SK-N-SH (cell line): ENCODE measurements at regions not wholly inside any gene's neighbourhood (a gene's known extent, or its start where the extent isn't known, plus 50 kb on each side); places are given as distances from the start of the nearest gene placed in this dataset.

Source experiments
- CTCF ChIA-PET: fragments of 300-600, 350-600 bp; formaldehyde crosslinking; extraction: SDS; loops from one replicate; lab custom pipeline; 2021; lab: Yijun Ruan, JAX
- POLR2A ChIA-PET: fragments of 350-600 bp; sonication (Branson Sonifier 250); formaldehyde crosslinking; extraction: SDS; loops from one replicate; lab custom pipeline; 2020; ENCODE audit warnings: antibody characterized with exemption, inconsistent platforms; lab: Yijun Ruan, JAX
- DNase-seq: peaks from one replicate; pipeline ENCODE4 v3.0.0; 2012
- H2AFZ ChIP-seq: fragments of 200-600 bp; sonication (generic); 2 replicates; pipeline ENCODE4 v1.8.1; 2016; ENCODE audit warnings: antibody characterized with exemption, mild to moderate bottlenecking, low read depth
- H3F3A ChIP-seq: fragments of 200-600 bp; sonication (generic); replicated peaks from 2 replicates; pipeline ENCODE3; 2016; ENCODE audit warnings: antibody characterized with exemption, mild to moderate bottlenecking; ENCODE audit not compliant: insufficient read depth
- H3K27ac ChIP-seq, 2 experiments: fragments of 200-500 bp in 1 of 2; fragments of 200-600 bp in 1 of 2; sonication (Bioruptor generic) in 1 of 2; sonication (generic), shearing (Covaris generic) in 1 of 2; 2 replicates each; pipeline versions ENCODE4 v1.5.1 to v1.6.1; 2014 to 2016; ENCODE audit warnings: low read depth in 2 of 2, inconsistent platforms in 1 of 2, low read length in 1 of 2, mild to moderate bottlenecking in 1 of 2, mixed read lengths in 1 of 2
- H3K27me3 ChIP-seq: fragments of 200-600 bp; sonication (generic), shearing (Covaris generic); 2 replicates; pipeline ENCODE4 v1.6.1; 2016; ENCODE audit warnings: mixed run types; ENCODE audit not compliant: insufficient read depth
- H3K36me3 ChIP-seq, 2 experiments: fragments of 200-500 bp in 1 of 2; fragments of 200-600 bp in 1 of 2; sonication (Bioruptor generic) in 1 of 2; sonication (generic) in 1 of 2; replicated peaks in 1 of 2; 2 replicates each; pipeline versions ENCODE3 to v1.5.1; 2014 to 2016; ENCODE audit warnings: low read length in 1 of 2, mild to moderate bottlenecking in 1 of 2; ENCODE audit not compliant: insufficient read depth in 2 of 2, control insufficient read depth in 1 of 2
- H3K4me1 ChIP-seq, 2 experiments: fragments of 200-500 bp in 1 of 2; fragments of 200-600 bp in 1 of 2; sonication (Bioruptor generic) in 1 of 2; sonication (generic), shearing (Covaris generic) in 1 of 2; 2 replicates each; pipeline versions ENCODE4 v1.5.1 to v1.6.1; 2014 to 2016; ENCODE audit warnings: low read depth in 1 of 2, low read length in 1 of 2, mixed run types in 1 of 2; ENCODE audit not compliant: insufficient read depth in 2 of 2, control insufficient read depth in 1 of 2
- H3K4me2 ChIP-seq: fragments of 200-600 bp; sonication (generic), shearing (Covaris generic); 2 replicates; pipeline ENCODE4 v1.6.1; 2017; ENCODE audit warnings: mixed run types
- H3K4me3 ChIP-seq, 2 experiments: fragments of 200-500 bp in 1 of 2; fragments of 200-600 bp in 1 of 2; sonication (Bioruptor generic) in 1 of 2; sonication (generic), shearing (Covaris generic) in 1 of 2; 2 replicates each; pipeline versions ENCODE4 v1.5.1 to v1.8.1; 2014 to 2016; ENCODE audit warnings: low read depth in 2 of 2, inconsistent platforms in 1 of 2, low read length in 1 of 2, mild to moderate bottlenecking in 1 of 2, mixed read lengths in 1 of 2, moderate library complexity in 1 of 2
- H3K79me2 ChIP-seq: fragments of 200-600 bp; sonication (generic); 2 replicates; pipeline ENCODE4 v1.8.1; 2017; ENCODE audit warnings: mild to moderate bottlenecking; ENCODE audit not compliant: insufficient read depth
- H3K9ac ChIP-seq: fragments of 200-600 bp; sonication (generic); 2 replicates; pipeline ENCODE4 v1.6.1; 2017; ENCODE audit warnings: mixed run types
- H3K9me2 ChIP-seq: fragments of 200-600 bp; sonication (generic); 2 replicates; pipeline ENCODE4 v1.6.1; 2017; ENCODE audit warnings: mixed run types
- H3K9me3 ChIP-seq: fragments of 200-600 bp; sonication (generic); 2 replicates; pipeline ENCODE4 v1.6.1; 2017; ENCODE audit warnings: mixed run types, mild to moderate bottlenecking, moderate library complexity
- H4K20me1 ChIP-seq: fragments of 200-600 bp; sonication (generic); 2 replicates; pipeline ENCODE4 v1.6.1; 2017; ENCODE audit warnings: mild to moderate bottlenecking, mixed run types; ENCODE audit not compliant: insufficient read depth
- IRF3 ChIP-seq: fragments of 150-350 bp; IDR thresholded peaks from 2 replicates; pipeline ENCODE4 v1.6.1; 2016; ENCODE audit warnings: mild to moderate bottlenecking, low read depth, low read length
- JUND ChIP-seq: IDR thresholded peaks from 2 replicates; pipeline ENCODE4 v1.4.0; 2012
- MEF2A ChIP-seq: IDR thresholded peaks from 2 replicates; pipeline ENCODE4 v1.4.0; 2012; ENCODE audit warnings: low read depth, borderline replicate concordance
- MXI1 ChIP-seq: IDR thresholded peaks from 2 replicates; pipeline ENCODE4 v1.6.1; 2012; ENCODE audit warnings: mild to moderate bottlenecking, low read depth, low read length, improper control_type of control experiment
- RCOR1 ChIP-seq: fragments of 150-350 bp; IDR thresholded peaks from 2 replicates; pipeline ENCODE4 v1.6.1; 2017; ENCODE audit warnings: antibody characterized with exemption, low read length
- SIN3A ChIP-seq: IDR thresholded peaks from 2 replicates; pipeline ENCODE4 v1.6.1; 2012; ENCODE audit warnings: low read depth, mild to moderate bottlenecking, low read length, moderate library complexity, borderline replicate concordance
- TEAD4 ChIP-seq: IDR thresholded peaks from 2 replicates; pipeline ENCODE4 v1.4.0; 2012; ENCODE audit warnings: mild to moderate bottlenecking, borderline replicate concordance; ENCODE audit not compliant: insufficient read depth
- USF1 ChIP-seq: IDR thresholded peaks from 2 replicates; pipeline ENCODE4 v1.4.0; 2012; ENCODE audit warnings: low read depth, borderline replicate concordance
- WGBS: methylation state at CpG from one replicate; pipeline ENCODE4 v1.1.6; 2017; ENCODE audit warnings: low lambda C conversion rate; 5-methylcytosine and 5-hydroxymethylcytosine counted together

GRCh38 chr14:95442016-95442632 lies 74.3 kb downstream of the SYNE3 start:
- H3K4me1 ChIP-seq: peaks cover 4 to 45% of the 10 kb centered on the region in 2 experiments; a peak in 3 of 4 replicates
- no peaks in the 10 kb centered on the region for H3K27me3 ChIP-seq
- TF ChIP-seq RCOR1 (no peak), IRF3 (no peak), MXI1 (no peak), SIN3A (no peak)
- H3K9me3 ChIP-seq: no peaks in the 10 kb centered on the region
- DNase-seq: no peak
- no peak overlapping the region for H3K4me2 ChIP-seq
- CTCF ChIA-PET: interaction anchor here (0.7 to 10.5 kb wide), 37 partner anchors 9 to 756 kb away, joined by 3 to 254 read pairs (median 4); partner anchors contain the start of genes GLRX5 and SYNE3
- POLR2A ChIA-PET: interaction anchor here (0.8 to 1.1 kb wide), 3 partner anchors 74 to 92 kb away, joined by 3 to 5 read pairs (median 4); partner anchors contain the start of gene SYNE3
- H3K4me3 ChIP-seq: peak overlapping the region in 1 of 2 experiments; percentile 24; a peak in 1 of 4 replicates
- H3K9me2 ChIP-seq: no peaks in the 10 kb centered on the region
- H3K9ac ChIP-seq: no peak overlapping the region
- H3K79me2 ChIP-seq: no peaks in the 10 kb centered on the region
- peak overlapping the region in 1 of 2 experiments; percentile 79; a peak in 1 of 4 replicates for H3K27ac ChIP-seq
- no peaks in the 10 kb centered on the region for H3K36me3 ChIP-seq
- H3F3A ChIP-seq: peaks cover 8% of the 10 kb centered on the region
- no peaks in the 10 kb centered on the region for H4K20me1 ChIP-seq
- no peak overlapping the region for H2AFZ ChIP-seq
- WGBS: 77% methylated on average over 5 of the region's 6 CpGs

- DNase-seq: peak; percentile 65
- Histone ChIP-seq H3K4me2 (peak overlapping the region; percentile 49; the same call in 1 of the 2 replicates), H3K27ac (peak overlapping the region; percentile 69 to 79; a peak in 3 of 4 replicates), H2AFZ (no peak overlapping the region), H3K9me2 (no peaks in the 10 kb centered on the region), H3K27me3 (no peaks in the 10 kb centered on the region), H3K9ac (no peak overlapping the region), H3K4me3 (no peak overlapping the region), H3K9me3 (no peaks in the 10 kb centered on the region), H4K20me1 (no peaks in the 10 kb centered on the region), H3K36me3 (no peaks in the 10 kb centered on the region), H3K79me2 (no peaks in the 10 kb centered on the region), H3F3A (peaks cover 8% of the 10 kb centered on the region), H3K4me1 (peaks cover 4 to 44% of the 10 kb centered on the region in 2 experiments; a peak in 3 of 4 replicates)
- 25% methylated on average over 2 of the region's 2 CpGs for WGBS
- ChIA-PET CTCF (interaction anchor here (0.8 to 10.5 kb wide), 9 partner anchors 9 to 750 kb away, joined by 3 to 254 read pairs (median 7); partner anchors contain the start of genes GLRX5 and SYNE3), POLR2A (interaction anchor here (0.9 to 1.5 kb wide), 5 partner anchors 68 to 283 kb away, joined by 3 to 5 read pairs (median 3); partner anchors contain the start of gene GLRX5)
- TF ChIP-seq TEAD4 (no peak), MEF2A (no peak), USF1 (no peak), JUND (no peak), SIN3A (no peak)
Observed at GRCh38 chr14:95440951-95441350, 75.5 kb downstream of the SYNE3 start.
